Mucosa of descending colon (tissue), 3 donors: ENCODE measurements at regions not wholly inside any gene's neighbourhood (a gene's known extent, or its start where the extent isn't known, plus 50 kb on each side); places are given as distances from the start of the nearest gene placed in this dataset.
"Not testable (repeated sequence)": the region's sequence is repeated elsewhere in the genome, so short reads cannot be mapped to it uniquely, and the experiment has no call there.

Experiments
- ATAC-seq: fragments of 200-7000 bp; cut with Tn5 transposase; one replicate; pipeline ENCODE4 v1.9.1; 2020; ENCODE audit warnings: mild to moderate bottlenecking, moderate library complexity
- DNase-seq, 3 donors: peaks; one replicate each; pipeline ENCODE4 v3.0.0-alpha.2; 2020
- H3K36me3 ChIP-seq: fragments of 200-600 bp; one replicate; pipeline ENCODE4 v1.8.0; 2021; ENCODE audit warnings: low read depth, mild to moderate bottlenecking
- H3K4me1 ChIP-seq: fragments of 200-600 bp; one replicate; pipeline ENCODE4 v1.8.0; 2021; ENCODE audit warnings: low read depth, mild to moderate bottlenecking
- H3K4me3 ChIP-seq: fragments of 200-600 bp; one replicate; pipeline ENCODE4 v1.8.0; 2021; ENCODE audit warnings: mild to moderate bottlenecking
- H3K9me3 ChIP-seq: fragments of 200-600 bp; one replicate; pipeline ENCODE4 v1.8.0; 2021; ENCODE audit warnings: mild to moderate bottlenecking
- intact Hi-C, 2 donors: fragments of 100-400 bp; cut with DNase I in 1 of 2; cut with micrococcal nuclease in 1 of 2; formaldehyde crosslinking; loops; one replicate each; pipeline versions ENCODE4 v1.11.0 to v1.11.1; 2022; cut with DNase I, micrococcal nuclease
- TF ChIP-seq, protein P1 (sequence below): fragments of 200-600 bp; IDR thresholded peaks from one replicate; pipeline ENCODE4 v1.8.0; 2022; ENCODE audit warnings: antibody characterized with exemption, mild to moderate bottlenecking
- donor health status: DM: no; HTN: no; CAD: no; lungs with moderate emphysema.
- donor health status: DM: no; HTN: no; CAD: no.
- donor health status: DM: no; HTN: yes; CAD: no.

DNA sequence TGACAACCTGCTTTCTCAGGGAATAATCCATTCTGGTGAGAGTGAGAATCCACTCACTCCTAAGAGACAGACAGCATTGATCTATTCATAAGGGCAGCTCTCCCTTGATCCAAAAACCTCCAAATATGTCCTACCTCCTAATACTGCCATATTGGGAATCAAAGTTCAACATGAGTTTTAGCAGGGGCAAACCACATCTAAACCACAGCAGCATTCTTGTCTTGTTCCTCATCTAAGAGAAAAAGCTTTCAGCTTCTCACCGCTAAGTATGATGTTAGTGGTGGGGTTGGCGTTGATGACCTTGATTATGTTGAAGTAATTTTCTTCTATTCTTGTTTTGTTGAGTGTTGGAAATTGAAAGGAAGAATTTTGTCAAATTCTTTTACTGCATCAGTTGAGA is 69.6 kb downstream of the SERTM2 start:
- DNase-seq (no peak), ATAC-seq (no peak)
- Histone ChIP-seq H3K36me3 (no peaks in the 10 kb centered on the region), H3K9me3 (no peaks in the 10 kb centered on the region), H3K4me1 (no peaks in the 10 kb centered on the region), H3K4me3 (no peak overlapping the region)
- TF ChIP-seq, protein P1, sequence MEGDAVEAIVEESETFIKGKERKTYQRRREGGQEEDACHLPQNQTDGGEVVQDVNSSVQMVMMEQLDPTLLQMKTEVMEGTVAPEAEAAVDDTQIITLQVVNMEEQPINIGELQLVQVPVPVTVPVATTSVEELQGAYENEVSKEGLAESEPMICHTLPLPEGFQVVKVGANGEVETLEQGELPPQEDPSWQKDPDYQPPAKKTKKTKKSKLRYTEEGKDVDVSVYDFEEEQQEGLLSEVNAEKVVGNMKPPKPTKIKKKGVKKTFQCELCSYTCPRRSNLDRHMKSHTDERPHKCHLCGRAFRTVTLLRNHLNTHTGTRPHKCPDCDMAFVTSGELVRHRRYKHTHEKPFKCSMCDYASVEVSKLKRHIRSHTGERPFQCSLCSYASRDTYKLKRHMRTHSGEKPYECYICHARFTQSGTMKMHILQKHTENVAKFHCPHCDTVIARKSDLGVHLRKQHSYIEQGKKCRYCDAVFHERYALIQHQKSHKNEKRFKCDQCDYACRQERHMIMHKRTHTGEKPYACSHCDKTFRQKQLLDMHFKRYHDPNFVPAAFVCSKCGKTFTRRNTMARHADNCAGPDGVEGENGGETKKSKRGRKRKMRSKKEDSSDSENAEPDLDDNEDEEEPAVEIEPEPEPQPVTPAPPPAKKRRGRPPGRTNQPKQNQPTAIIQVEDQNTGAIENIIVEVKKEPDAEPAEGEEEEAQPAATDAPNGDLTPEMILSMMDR, result no peak
- intact Hi-C loops, result no loop called here

DNA sequence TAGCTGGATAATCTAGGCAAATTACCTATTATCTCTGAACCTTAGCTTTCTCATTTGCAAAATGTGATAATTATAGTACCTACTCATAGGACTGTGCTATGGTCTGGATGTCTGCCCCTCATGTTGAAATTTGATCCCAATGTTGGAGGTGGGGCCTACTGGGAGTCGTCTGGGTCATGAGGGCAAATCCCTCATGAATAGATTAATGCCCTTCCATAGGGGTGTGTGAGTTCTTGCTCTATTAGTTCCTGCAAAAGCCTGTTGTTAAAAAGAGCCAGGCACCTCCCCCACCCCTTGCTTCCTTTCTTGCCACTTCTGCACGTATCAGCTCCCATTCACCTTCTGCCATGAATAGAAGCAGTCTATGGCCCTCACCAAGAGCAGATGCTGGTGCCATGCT is 73.9 kb downstream of the SERTM2 start:
- ATAC-seq, result no peak
- H3K36me3 ChIP-seq, result no peaks in the 10 kb centered on the region
- H3K4me1 ChIP-seq, result no peaks in the 10 kb centered on the region
- no peaks in the 10 kb centered on the region for H3K9me3 ChIP-seq
- intact Hi-C loops, result no loop called here
- TF ChIP-seq, protein P1, result no peak
- no peak overlapping the region for H3K4me3 ChIP-seq
- DNase-seq, result no peak

DNA sequence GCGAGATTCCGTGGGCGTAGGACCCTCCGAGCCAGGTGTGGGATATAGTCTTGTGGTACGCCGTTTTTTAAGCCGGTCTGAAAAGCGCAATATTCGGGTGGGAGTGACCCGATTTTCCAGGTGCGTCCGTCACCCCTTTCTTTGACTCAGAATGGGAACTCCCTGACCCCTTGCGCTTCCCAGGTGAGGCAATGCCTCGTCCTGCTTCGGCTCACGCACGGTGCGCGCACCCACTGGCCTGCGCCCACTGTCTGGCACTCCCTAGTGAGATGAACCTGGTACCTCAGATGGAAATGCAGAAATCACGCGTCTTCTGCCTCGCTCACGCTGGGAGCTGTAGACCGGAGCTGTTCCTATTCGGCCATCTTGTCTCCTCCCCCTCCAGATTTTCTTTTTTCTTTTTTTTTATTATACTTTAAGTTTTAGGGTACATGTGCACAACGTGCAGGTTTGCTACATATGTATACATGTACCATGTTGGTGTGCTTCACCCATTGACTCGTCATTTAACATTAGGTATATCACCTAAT is 83.0 kb downstream of the SERTM2 start:
- DNase-seq, H3K4me3 ChIP-seq, ATAC-seq, H3K36me3 ChIP-seq, H3K4me1 ChIP-seq, intact Hi-C loops, H3K9me3 ChIP-seq: not testable (repeated sequence)

DNA sequence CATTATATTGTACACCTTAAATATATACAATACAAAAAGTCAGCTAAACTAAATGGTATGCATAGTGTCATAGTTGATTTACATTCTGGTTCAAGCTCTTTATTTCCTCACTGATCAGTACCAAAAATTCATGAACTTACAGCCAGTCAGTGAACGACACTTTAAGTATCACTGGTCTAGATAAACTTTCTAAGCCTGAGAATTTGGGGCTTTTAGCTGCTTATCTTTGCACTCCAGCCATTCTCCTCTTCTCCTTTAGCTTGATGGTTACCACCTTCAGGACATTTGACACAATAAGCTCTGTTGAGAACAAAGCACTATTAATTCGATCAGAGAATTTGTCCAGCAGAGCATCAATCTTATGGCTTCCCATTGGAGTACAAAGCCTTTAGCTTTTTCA is 83.0 kb upstream of the ALG13 start:
- ATAC-seq (no peak), DNase-seq (no peak)
- TF ChIP-seq, protein P1, result no peak
- intact Hi-C loops, result no loop called here
- Histone ChIP-seq H3K9me3 (no peaks in the 10 kb centered on the region), H3K4me1 (no peaks in the 10 kb centered on the region), H3K36me3 (no peaks in the 10 kb centered on the region), H3K4me3 (no peak overlapping the region)

DNA sequence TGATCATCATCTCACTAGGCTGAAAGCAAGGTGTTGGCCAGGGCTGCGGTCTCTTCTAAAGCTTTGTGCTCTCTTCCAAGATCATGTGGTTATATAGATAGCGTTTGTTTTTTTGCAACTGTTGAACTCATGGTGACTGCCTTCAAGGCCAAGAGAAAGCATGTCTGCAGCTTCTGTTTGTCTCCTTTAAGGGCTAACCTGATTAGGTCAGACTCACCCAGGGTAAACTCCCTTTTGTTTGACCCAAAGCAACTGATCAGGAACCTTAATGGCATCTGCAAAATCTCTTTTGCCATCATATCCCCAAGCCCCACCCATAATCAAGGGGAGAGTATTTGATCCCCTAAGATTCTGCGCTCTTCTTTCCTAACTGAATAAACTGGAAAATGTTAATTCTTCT is 72.2 kb upstream of the ALG13 start:
- no peak for ATAC-seq
- intact Hi-C loops, result no loop called here
- no peak overlapping the region for H3K4me3 ChIP-seq

DNA sequence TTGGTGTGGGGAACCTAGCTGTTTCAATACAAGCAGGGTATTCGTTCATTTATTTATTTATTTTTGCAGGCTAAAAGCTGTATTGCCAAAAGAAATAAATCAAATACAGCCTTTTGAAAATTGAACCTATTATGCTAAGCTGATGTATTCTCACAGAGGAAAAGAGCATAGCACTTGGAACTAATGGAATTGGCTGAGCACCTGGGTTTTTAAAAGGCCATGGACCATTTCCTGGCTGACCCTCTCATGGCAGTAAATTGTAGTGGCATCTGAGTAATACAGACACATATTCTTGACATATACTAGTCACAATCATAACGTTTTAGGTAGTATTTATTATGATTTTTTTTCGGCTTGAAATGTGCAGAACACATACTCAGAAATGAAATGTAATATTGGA is 71.8 kb upstream of the ALG13 start:
- ATAC-seq, result no peak
- Histone ChIP-seq H3K9me3 (no peaks in the 10 kb centered on the region), H3K4me3 (no peak overlapping the region), H3K4me1 (no peaks in the 10 kb centered on the region), H3K36me3 (no peaks in the 10 kb centered on the region)
- TF ChIP-seq, protein P1, result no peak
- intact Hi-C loops, result no loop called here
- DNase-seq, result no peak

More for the DNA sequence above, 72.2 kb upstream of the ALG13 start:
- Histone ChIP-seq H3K9me3 (no peaks in the 10 kb centered on the region), H3K36me3 (no peaks in the 10 kb centered on the region), H3K4me1 (no peaks in the 10 kb centered on the region)
- TF ChIP-seq, protein P1, result no peak
- no peak for DNase-seq
